H1 (cell line): ENCODE measurements at regions not wholly inside any gene's neighbourhood (a gene's known extent, or its start where the extent isn't known, plus 50 kb on each side); places are given as distances from the start of the nearest gene placed in this dataset.

Experiments used
- CEBPB ChIP-seq: IDR thresholded peaks from 2 replicates; pipeline ENCODE4 v1.6.1; 2012; ENCODE audit warnings: low read depth, low read length
- CREB1 ChIP-seq: IDR thresholded peaks from 2 replicates; pipeline ENCODE4 v1.6.1; 2012; ENCODE audit warnings: inconsistent platforms
- EZH2 ChIP-seq: fragments of 200-600 bp; sonication (generic); IDR thresholded peaks from 2 replicates; pipeline ENCODE4 v1.7.1; 2012; ENCODE audit warnings: low read depth, mild to moderate bottlenecking, moderate library complexity, low read length, inconsistent platforms; ENCODE audit not compliant: severe bottlenecking
- FOSL1 ChIP-seq: IDR thresholded peaks from 2 replicates; pipeline ENCODE4 v1.6.1; 2011; ENCODE audit warnings: mild to moderate bottlenecking, low read depth, low read length, moderate library complexity; ENCODE audit not compliant: insufficient read depth
- MAFK ChIP-seq: IDR thresholded peaks from 2 replicates; pipeline ENCODE4 v1.6.1; 2012; ENCODE audit warnings: low read depth, mild to moderate bottlenecking, improper control_type of control experiment, low read length
- NRF1 ChIP-seq: IDR thresholded peaks from 2 replicates; pipeline ENCODE4 v1.6.1; 2011; ENCODE audit warnings: mild to moderate bottlenecking, low read depth, low read length, improper control_type of control experiment
- POLR2A ChIP-seq, 2 experiments: IDR thresholded peaks; 1 replicate in 1 of 2; 2 replicates in 1 of 2; pipeline ENCODE4 v1.6.1; 2011; ENCODE audit warnings: low read depth in 2 of 2, low read length in 2 of 2, mild to moderate bottlenecking in 2 of 2; ENCODE audit errors: control extremely low read depth in 1 of 2
- RXRA ChIP-seq: IDR thresholded peaks from 2 replicates; pipeline ENCODE4 v1.6.1; 2011; ENCODE audit warnings: low read depth, mild to moderate bottlenecking, low read length, moderate library complexity; ENCODE audit not compliant: insufficient read depth
- ZNF274 ChIP-seq: IDR thresholded peaks from 2 replicates; pipeline ENCODE4 v1.7.0; 2012; ENCODE audit warnings: low read length, borderline replicate concordance; ENCODE audit errors: extremely low read depth
- TF ChIP-seq, protein P1 (sequence below), 3 experiments: IDR thresholded peaks; 1 replicate in 2 of 3; 2 replicates in 1 of 3; pipeline versions ENCODE4 v1.5.1 to v1.6.1; 2011; ENCODE audit warnings: low read length in 3 of 3, mild to moderate bottlenecking in 3 of 3, inconsistent platforms in 2 of 3, low read depth in 1 of 3, moderate library complexity in 1 of 3; ENCODE audit not compliant: insufficient read depth in 1 of 3; ENCODE audit errors: control extremely low read depth in 1 of 3

- no peak for TF ChIP-seq POLR2A (IDR thresholded peaks at IDR 0.05; ENCODE audit: control extremely low read depth in 1 of 2, low read depth in 2 of 2, low read length in 2 of 2)
- no peak for TF ChIP-seq MAFK
- TF ChIP-seq ZNF274 = no peak
- no peak for TF ChIP-seq CREB1
- TF ChIP-seq, protein P1, sequence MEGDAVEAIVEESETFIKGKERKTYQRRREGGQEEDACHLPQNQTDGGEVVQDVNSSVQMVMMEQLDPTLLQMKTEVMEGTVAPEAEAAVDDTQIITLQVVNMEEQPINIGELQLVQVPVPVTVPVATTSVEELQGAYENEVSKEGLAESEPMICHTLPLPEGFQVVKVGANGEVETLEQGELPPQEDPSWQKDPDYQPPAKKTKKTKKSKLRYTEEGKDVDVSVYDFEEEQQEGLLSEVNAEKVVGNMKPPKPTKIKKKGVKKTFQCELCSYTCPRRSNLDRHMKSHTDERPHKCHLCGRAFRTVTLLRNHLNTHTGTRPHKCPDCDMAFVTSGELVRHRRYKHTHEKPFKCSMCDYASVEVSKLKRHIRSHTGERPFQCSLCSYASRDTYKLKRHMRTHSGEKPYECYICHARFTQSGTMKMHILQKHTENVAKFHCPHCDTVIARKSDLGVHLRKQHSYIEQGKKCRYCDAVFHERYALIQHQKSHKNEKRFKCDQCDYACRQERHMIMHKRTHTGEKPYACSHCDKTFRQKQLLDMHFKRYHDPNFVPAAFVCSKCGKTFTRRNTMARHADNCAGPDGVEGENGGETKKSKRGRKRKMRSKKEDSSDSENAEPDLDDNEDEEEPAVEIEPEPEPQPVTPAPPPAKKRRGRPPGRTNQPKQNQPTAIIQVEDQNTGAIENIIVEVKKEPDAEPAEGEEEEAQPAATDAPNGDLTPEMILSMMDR (IDR thresholded peaks at IDR 0.05; ENCODE audit: control extremely low read depth in 1 of 3, insufficient read depth in 1 of 3, low read depth in 1 of 3, low read length in 3 of 3) = no peak
- no peak for TF ChIP-seq EZH2
- TF ChIP-seq CEBPB = no peak
- no peak for TF ChIP-seq RXRA
- TF ChIP-seq NRF1 = no peak
- TF ChIP-seq FOSL1 = no peak
Observed at GRCh38 chr21:38937286-38937790, 131.6 kb downstream of the ETS2 start.
